H9 (cell line): ENCODE measurements at regions not wholly inside any gene's neighbourhood (a gene's known extent, or its start where the extent isn't known, plus 50 kb on each side); places are given as distances from the start of the nearest gene placed in this dataset.

Source experiments
- DNase-seq: peaks from one replicate; pipeline ENCODE4 v3.0.0-alpha.2; 2017
- H2AFZ ChIP-seq: one replicate; pipeline ENCODE4 v1.6.1; 2013; ENCODE audit warnings: mild to moderate bottlenecking, low read length, control low read depth, moderate library complexity
- H2AK5ac ChIP-seq: 2 replicates; pipeline ENCODE4 v1.6.1; 2013; ENCODE audit warnings: low read length, control low read depth, mixed read lengths; ENCODE audit not compliant: insufficient read length
- H2BK120ac ChIP-seq: one replicate; pipeline ENCODE4 v1.6.1; 2013; ENCODE audit warnings: low read depth, mild to moderate bottlenecking, low read length, control low read depth, inconsistent platforms; ENCODE audit not compliant: poor library complexity, severe bottlenecking
- H2BK12ac ChIP-seq: 2 replicates; pipeline ENCODE4 v1.6.1; 2013; ENCODE audit warnings: low read length, control low read depth, mixed read lengths, low read depth; ENCODE audit not compliant: insufficient read length
- H2BK15ac ChIP-seq: 2 replicates; pipeline ENCODE4 v1.6.1; 2013; ENCODE audit warnings: low read depth, low read length, control low read depth
- H2BK20ac ChIP-seq: one replicate; pipeline ENCODE4 v1.6.1; 2013; ENCODE audit warnings: low read depth, mild to moderate bottlenecking, low read length, control low read depth, inconsistent platforms; ENCODE audit not compliant: poor library complexity, severe bottlenecking
- H2BK5ac ChIP-seq: 2 replicates; pipeline ENCODE4 v1.6.1; 2013; ENCODE audit warnings: low read length, control low read depth, mixed read lengths; ENCODE audit not compliant: insufficient read length
- H3K14ac ChIP-seq: 2 replicates; pipeline ENCODE4 v1.6.1; 2013; ENCODE audit warnings: low read length, control low read depth; ENCODE audit not compliant: insufficient read depth
- H3K18ac ChIP-seq: 2 replicates; pipeline ENCODE4 v1.6.1; 2013; ENCODE audit warnings: low read depth, mild to moderate bottlenecking, mixed read lengths, low read length, control low read depth; ENCODE audit not compliant: insufficient read length
- H3K23ac ChIP-seq: 2 replicates; pipeline ENCODE4 v1.6.1; 2013; ENCODE audit warnings: low read length, control low read depth, mixed read lengths, low read depth; ENCODE audit not compliant: insufficient read length
- H3K23me2 ChIP-seq: 2 replicates; pipeline ENCODE4 v1.6.1; 2013; ENCODE audit warnings: low read depth, mild to moderate bottlenecking, mixed read lengths, low read length, control low read depth; ENCODE audit not compliant: insufficient read length, poor library complexity, severe bottlenecking
- H3K27ac ChIP-seq: 2 replicates; pipeline ENCODE4 v1.5.1; 2013; ENCODE audit warnings: low read length, control low read depth, mixed read lengths, low read depth; ENCODE audit not compliant: insufficient read length
- H3K27me3 ChIP-seq: 2 replicates; pipeline ENCODE4 v1.6.1; 2013; ENCODE audit warnings: low read length, control low read depth, inconsistent platforms; ENCODE audit not compliant: insufficient read depth
- H3K4ac ChIP-seq: 2 replicates; pipeline ENCODE4 v1.6.1; 2013; ENCODE audit warnings: low read depth, mild to moderate bottlenecking, control low read depth, inconsistent platforms, low read length, moderate library complexity
- H3K4me1 ChIP-seq: 2 replicates; pipeline ENCODE4 v1.6.1; 2013; ENCODE audit warnings: low read length, control low read depth, inconsistent platforms; ENCODE audit not compliant: insufficient read depth
- H3K4me2 ChIP-seq: 2 replicates; pipeline ENCODE4 v1.6.1; 2013; ENCODE audit warnings: low read length, control low read depth, mixed read lengths; ENCODE audit not compliant: insufficient read length, insufficient read depth
- H3K56ac ChIP-seq: 2 replicates; pipeline ENCODE4 v1.6.1; 2013; ENCODE audit warnings: low read depth, mild to moderate bottlenecking, mixed read lengths, low read length, control low read depth; ENCODE audit not compliant: insufficient read length
- H3K79me1 ChIP-seq: 2 replicates; pipeline ENCODE4 v1.6.1; 2013; ENCODE audit warnings: low read depth, mild to moderate bottlenecking, moderate library complexity, low read length, control low read depth, inconsistent platforms; ENCODE audit not compliant: insufficient read depth, poor library complexity, severe bottlenecking
- H3K79me2 ChIP-seq: 2 replicates; pipeline ENCODE4 v1.6.1; 2013; ENCODE audit warnings: low read length, control low read depth, inconsistent platforms; ENCODE audit not compliant: insufficient read depth
- H3K9ac ChIP-seq: 2 replicates; pipeline ENCODE4 v1.6.1; 2013; ENCODE audit warnings: low read length, control low read depth, mixed read lengths; ENCODE audit not compliant: insufficient read length; ENCODE audit errors: extremely low read depth
- H3K9me3 ChIP-seq: one replicate; pipeline ENCODE4 v1.6.1; 2013; ENCODE audit warnings: low read depth, low read length, inconsistent platforms; ENCODE audit not compliant: control insufficient read depth
- H3T11ph ChIP-seq: one replicate; pipeline ENCODE4 v1.6.1; 2013; ENCODE audit warnings: mild to moderate bottlenecking, low read length, control low read depth, inconsistent platforms
- H4K20me1 ChIP-seq: one replicate; pipeline ENCODE4 v1.6.1; 2013; ENCODE audit not compliant: control insufficient read depth, insufficient read length, insufficient read depth
- H4K5ac ChIP-seq: 2 replicates; pipeline ENCODE4 v1.6.1; 2013; ENCODE audit warnings: low read depth, mild to moderate bottlenecking, mixed read lengths, low read length, control low read depth; ENCODE audit not compliant: insufficient read length
- H4K8ac ChIP-seq: replicated peaks from 2 replicates; pipeline ENCODE4 v1.6.1; 2013; ENCODE audit warnings: low read length, control low read depth, mixed read lengths, low read depth; ENCODE audit not compliant: insufficient read length
- H4K91ac ChIP-seq: 2 replicates; pipeline ENCODE4 v1.6.1; 2013; ENCODE audit warnings: low read depth, mild to moderate bottlenecking, moderate library complexity, mixed read lengths, low read length, control low read depth; ENCODE audit not compliant: insufficient read length
- H3K27ac Mint-ChIP-seq, 3 experiments: 2 replicates in 2 of 3; 3 replicates in 1 of 3; pipeline ENCODE4 v1.8.0; 2020 to 2021; ENCODE audit warnings: mixed read lengths in 3 of 3, mild to moderate bottlenecking in 1 of 3, moderate library complexity in 1 of 3
- H3K27me3 Mint-ChIP-seq: 2 replicates; pipeline ENCODE4 v1.8.0; 2021; ENCODE audit warnings: low read depth, mild to moderate bottlenecking, moderate library complexity, mixed read lengths
- H3K36me3 Mint-ChIP-seq, 3 experiments: 2 replicates in 2 of 3; 3 replicates in 1 of 3; pipeline ENCODE4 v1.8.0; 2020 to 2021; ENCODE audit warnings: low read depth in 3 of 3, mixed read lengths in 3 of 3; ENCODE audit not compliant: insufficient read depth in 1 of 3
- H3K4me1 Mint-ChIP-seq, 2 experiments: 2 replicates each; pipeline ENCODE4 v1.8.0; 2020; ENCODE audit warnings: mixed read lengths in 2 of 2
- H3K4me3 Mint-ChIP-seq, 2 experiments: 2 replicates in 1 of 2; 3 replicates in 1 of 2; pipeline ENCODE4 v1.8.0; 2020 to 2021; ENCODE audit warnings: mild to moderate bottlenecking in 2 of 2, mixed read lengths in 2 of 2, moderate library complexity in 1 of 2
- H3K9me3 Mint-ChIP-seq, 2 experiments: 2 replicates in 1 of 2; 3 replicates in 1 of 2; pipeline ENCODE4 v1.8.0; 2020; ENCODE audit warnings: mild to moderate bottlenecking in 2 of 2, mixed read lengths in 2 of 2, moderate library complexity in 1 of 2
- CTCF ChIP-seq: fragments of 200-600 bp; sonication (generic); conservative IDR thresholded peaks from 3 replicates; pipeline ENCODE4 v1.8.0; 2021; ENCODE audit warnings: antibody characterized with exemption, mild to moderate bottlenecking
- WGBS: extraction: QIAGEN DNeasy Blood & Tissue Kit; methylation state at CpG from one replicate; pipeline ENCODE4 v1.1.7; 2013; ENCODE audit warnings: missing lambda C conversion rate, low lambda C conversion rate, mixed read lengths; ENCODE audit not compliant: insufficient read length; ENCODE audit errors: extremely low coverage; 5-methylcytosine and 5-hydroxymethylcytosine counted together

- H2BK120ac ChIP-seq: no peak overlapping the region
- H3K23me2 ChIP-seq: no peaks in the 10 kb centered on the region
- no peak overlapping the region for H3K4me2 ChIP-seq
- H3K14ac ChIP-seq: no peak overlapping the region
- no peak overlapping the region; a peak in 1 of 7 replicates for H3K27ac Mint-ChIP-seq
- H3K4me1 Mint-ChIP-seq: peaks cover 0 to 5% of the 10 kb centered on the region in 2 experiments; a peak in 2 of 4 replicates
- H3K23ac ChIP-seq: no peak overlapping the region
- H3K4me1 ChIP-seq: no peaks in the 10 kb centered on the region
- H3K27me3 ChIP-seq: no peaks in the 10 kb centered on the region
- no peak overlapping the region for H2BK15ac ChIP-seq
- no peaks in the 10 kb centered on the region for H3K9me3 ChIP-seq
- H2BK5ac ChIP-seq: no peak overlapping the region
- no peak overlapping the region for H3K27ac ChIP-seq
- H3K9ac ChIP-seq: no peak overlapping the region
- no peak for DNase-seq
- TF ChIP-seq CTCF: no peak
- H3K36me3 Mint-ChIP-seq: no peaks in the 10 kb centered on the region
- no peak overlapping the region for H2BK20ac ChIP-seq
- no peaks in the 10 kb centered on the region for H4K20me1 ChIP-seq
- H3K56ac ChIP-seq: no peak overlapping the region
- H3K9me3 Mint-ChIP-seq: no peaks in the 10 kb centered on the region
- H2AFZ ChIP-seq: no peak overlapping the region
- H3T11ph ChIP-seq: no peak overlapping the region
- H3K18ac ChIP-seq: no peak overlapping the region
- H3K79me2 ChIP-seq: no peaks in the 10 kb centered on the region
- no peak overlapping the region for H4K5ac ChIP-seq
- H3K4ac ChIP-seq: no peak overlapping the region
- H2BK12ac ChIP-seq: no peak overlapping the region
- no CpG with 5 or more reads among the region's 3 CpGs for WGBS
- H3K27me3 Mint-ChIP-seq: no peaks in the 10 kb centered on the region
- no peak overlapping the region for H2AK5ac ChIP-seq
- H3K4me3 Mint-ChIP-seq: no peak overlapping the region
- H3K79me1 ChIP-seq: no peaks in the 10 kb centered on the region
- no peak overlapping the region for H4K8ac ChIP-seq
- H4K91ac ChIP-seq: no peak overlapping the region
Measured at GRCh38 chr4:67104145-67104544, 441.2 kb downstream of the CENPC start.
